Gastrocnemius medialis (tissue), 4 donors: ENCODE measurements at regions not wholly inside any gene's neighbourhood (a gene's known extent, or its start where the extent isn't known, plus 50 kb on each side); places are given as distances from the start of the nearest gene placed in this dataset.

ENCODE experiments used
- POLR2A ChIP-seq, 2 donors: fragments of 450-650 bp; IDR thresholded peaks; one replicate each; pipeline ENCODE4 v1.6.1; 2017; ENCODE audit warnings: antibody characterized with exemption in 2 of 2, mild to moderate bottlenecking in 2 of 2, moderate library complexity in 2 of 2
- TF ChIP-seq, protein P1 (sequence below), 5 experiments: fragments of 450-650 bp in 3 of 5; fragments of 200-600 bp in 2 of 5; sonication (generic) in 2 of 5; IDR thresholded peaks in 4 of 5; conservative IDR thresholded peaks in 1 of 5; 1 replicate in 4 of 5; 2 replicates in 1 of 5; pipeline ENCODE4 v1.5.1; 2016 to 2019; ENCODE audit warnings: antibody characterized with exemption in 5 of 5, mild to moderate bottlenecking in 3 of 5, moderate library complexity in 3 of 5

- TF ChIP-seq, protein P1, sequence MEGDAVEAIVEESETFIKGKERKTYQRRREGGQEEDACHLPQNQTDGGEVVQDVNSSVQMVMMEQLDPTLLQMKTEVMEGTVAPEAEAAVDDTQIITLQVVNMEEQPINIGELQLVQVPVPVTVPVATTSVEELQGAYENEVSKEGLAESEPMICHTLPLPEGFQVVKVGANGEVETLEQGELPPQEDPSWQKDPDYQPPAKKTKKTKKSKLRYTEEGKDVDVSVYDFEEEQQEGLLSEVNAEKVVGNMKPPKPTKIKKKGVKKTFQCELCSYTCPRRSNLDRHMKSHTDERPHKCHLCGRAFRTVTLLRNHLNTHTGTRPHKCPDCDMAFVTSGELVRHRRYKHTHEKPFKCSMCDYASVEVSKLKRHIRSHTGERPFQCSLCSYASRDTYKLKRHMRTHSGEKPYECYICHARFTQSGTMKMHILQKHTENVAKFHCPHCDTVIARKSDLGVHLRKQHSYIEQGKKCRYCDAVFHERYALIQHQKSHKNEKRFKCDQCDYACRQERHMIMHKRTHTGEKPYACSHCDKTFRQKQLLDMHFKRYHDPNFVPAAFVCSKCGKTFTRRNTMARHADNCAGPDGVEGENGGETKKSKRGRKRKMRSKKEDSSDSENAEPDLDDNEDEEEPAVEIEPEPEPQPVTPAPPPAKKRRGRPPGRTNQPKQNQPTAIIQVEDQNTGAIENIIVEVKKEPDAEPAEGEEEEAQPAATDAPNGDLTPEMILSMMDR (IDR thresholded peaks at IDR 0.05 in 4 of 5, conservative IDR thresholded peaks at IDR 0.05 in 1 of 5): no peak
- no peak for TF ChIP-seq POLR2A (IDR thresholded peaks at IDR 0.05)
These were observed 256.7 kb upstream of the TLE3 start for GRCh38 chr15:70354346-70354905.
